A549 (cell line): ENCODE measurements at regions not wholly inside any gene's neighbourhood (a gene's known extent, or its start where the extent isn't known, plus 50 kb on each side); places are given as distances from the start of the nearest gene placed in this dataset.

Experiments
- ATAC-seq, 2 experiments: fragments of 200-7000 bp in 1 of 2; fragments of >200 bp in 1 of 2; cut with Nextera tagmentation in 1 of 2; cut with Tn5 transposase in 1 of 2; 3 replicates each; pipeline versions ENCODE4 v1.8.0 to v1.9.1; 2018 to 2020; ENCODE audit warnings: mild to moderate bottlenecking in 1 of 2, moderate library complexity in 1 of 2
- CTCF ChIA-PET: fragments of 300-600 bp; sonication (Branson Sonifier 250); formaldehyde crosslinking; extraction: SDS; loops from one replicate; lab custom pipeline; 2021; ENCODE audit warnings: antibody characterized with exemption, inconsistent platforms; lab: Yijun Ruan, JAX
- POLR2A ChIA-PET: fragments of 350-600 bp; formaldehyde crosslinking; extraction: SDS; loops from one replicate; lab custom pipeline; 2021; ENCODE audit warnings: antibody characterized with exemption, inconsistent platforms; lab: Yijun Ruan, JAX
- DNase-seq, 2 experiments: peaks; one replicate each; pipeline versions ENCODE4 v3.0.0 to v3.0.0-alpha.2; 2011 to 2016; ENCODE audit warnings: low read depth in 1 of 2, low spot score in 1 of 2
- FAIRE-seq: peaks from 2 replicates; lab custom pipeline; 2011; peaks lifted over from hg19 to GRCh38; lab: Jason Lieb, UNC
- H3K27ac ChIP-seq, 2 experiments: fragments of >200 bp; sonication (Bioruptor Twin); formaldehyde crosslinking; 3 replicates each; pipeline ENCODE4 v1.5.1; 2016 to 2017
- H3K4me1 ChIP-seq: fragments of >200 bp; sonication (Bioruptor Twin); formaldehyde crosslinking; 3 replicates; pipeline ENCODE4 v1.6.1; 2016
- H3K4me2 ChIP-seq: fragments of >200 bp; sonication (Bioruptor Twin); formaldehyde crosslinking; 3 replicates; pipeline ENCODE4 v1.6.1; 2016
- H3K4me3 ChIP-seq: fragments of >200 bp; sonication (Bioruptor Twin); formaldehyde crosslinking; 3 replicates; pipeline ENCODE4 v1.5.1; 2016
- H3K9me3 ChIP-seq: fragments of >200 bp; sonication (Bioruptor Twin); formaldehyde crosslinking; 3 replicates; pipeline ENCODE4 v1.6.1; 2016
- CBX8 ChIP-seq: fragments of 200-600 bp; sonication (generic); IDR thresholded peaks from 2 replicates; pipeline ENCODE4 v1.6.1; 2016
- CEBPB ChIP-seq, 2 experiments: fragments of >200 bp in 1 of 2; sonication (Bioruptor Twin) in 1 of 2; formaldehyde crosslinking in 1 of 2; IDR thresholded peaks; 2 replicates each; pipeline ENCODE4 v1.6.1; 2012 to 2016
- CHD2 ChIP-seq: fragments of 150-350 bp; IDR thresholded peaks from 2 replicates; pipeline ENCODE4 v1.6.1; 2014; ENCODE audit warnings: low read length; ENCODE audit not compliant: partially characterized antibody
- CTCF ChIP-seq: fragments of >200 bp; sonication (Bioruptor Twin); formaldehyde crosslinking; IDR thresholded peaks from 3 replicates; pipeline ENCODE4 v1.5.1; 2016
- EHF ChIP-seq: fragments of 250-450 bp; sonication (Bioruptor Pico); IDR thresholded peaks from 2 replicates; pipeline ENCODE4 v1.5.0; 2020; ENCODE audit warnings: mild to moderate bottlenecking
- EHMT2 ChIP-seq: fragments of 200-600 bp; sonication (generic); IDR thresholded peaks from 2 replicates; pipeline ENCODE4 v1.6.1; 2016; ENCODE audit warnings: antibody characterized with exemption, low read depth, mild to moderate bottlenecking, moderate library complexity
- ESRRA ChIP-seq: fragments of 150-350 bp; IDR thresholded peaks from 2 replicates; pipeline ENCODE4 v1.6.1; 2014; ENCODE audit warnings: mild to moderate bottlenecking, low read length, borderline replicate concordance
- HDAC2 ChIP-seq: fragments of 200-600 bp; sonication (generic); IDR thresholded peaks from 2 replicates; pipeline ENCODE4 v1.6.1; 2016
- HOXA7 ChIP-seq: fragments of 250-450 bp; sonication (Bioruptor Pico); IDR thresholded peaks from 2 replicates; pipeline ENCODE4 v1.5.0; 2020; ENCODE audit warnings: mild to moderate bottlenecking, moderate library complexity
- HOXB5 ChIP-seq: fragments of 250-450 bp; sonication (Bioruptor Pico); IDR thresholded peaks from 2 replicates; pipeline ENCODE4 v1.5.0; 2020; ENCODE audit warnings: mild to moderate bottlenecking, moderate library complexity
- KDM1A ChIP-seq: fragments of 200-600 bp; sonication (generic); IDR thresholded peaks from 2 replicates; pipeline ENCODE4 v1.6.1; 2016; ENCODE audit warnings: low read depth, mild to moderate bottlenecking
- KDM5A ChIP-seq: fragments of 200-600 bp; sonication (generic); IDR thresholded peaks from 2 replicates; pipeline ENCODE4 v1.6.1; 2016; ENCODE audit warnings: antibody characterized with exemption, mild to moderate bottlenecking
- MAFK ChIP-seq: fragments of 450-650 bp; IDR thresholded peaks from 2 replicates; pipeline ENCODE4 v1.6.1; 2014; ENCODE audit not compliant: partially characterized antibody
- NR3C1 ChIP-seq: fragments of >200 bp; sonication (Bioruptor Twin); formaldehyde crosslinking; IDR thresholded peaks from 3 replicates; pipeline ENCODE4 v1.6.1; 2017
- POLR2A ChIP-seq: IDR thresholded peaks from 2 replicates; pipeline ENCODE4 v1.6.1; 2012; ENCODE audit warnings: mild to moderate bottlenecking, low read length
- POLR2AphosphoS2 ChIP-seq: conservative IDR thresholded peaks from 2 replicates; pipeline ENCODE4 v1.6.1; 2012; ENCODE audit warnings: low read length, improper control_type of control experiment, inconsistent platforms
- RAD21 ChIP-seq, 2 experiments: fragments of >200 bp in 1 of 2; sonication (Bioruptor Twin) in 1 of 2; formaldehyde crosslinking in 1 of 2; IDR thresholded peaks in 1 of 2; conservative IDR thresholded peaks in 1 of 2; 2 replicates in 1 of 2; 3 replicates in 1 of 2; pipeline ENCODE4 v1.6.1; 2012 to 2018; ENCODE audit warnings: inconsistent platforms in 1 of 2
- RCOR1 ChIP-seq: fragments of 150-350 bp; IDR thresholded peaks from 2 replicates; pipeline ENCODE4 v1.6.1; 2014; ENCODE audit warnings: antibody characterized with exemption, low read length, low read depth
- RNF2 ChIP-seq: fragments of 200-600 bp; sonication (generic); IDR thresholded peaks from 2 replicates; pipeline ENCODE4 v1.6.1; 2016; ENCODE audit warnings: low read depth, mild to moderate bottlenecking, antibody characterized with exemption, moderate library complexity, borderline replicate concordance
- SMC3 ChIP-seq: fragments of >200 bp; sonication (Bioruptor Twin); formaldehyde crosslinking; IDR thresholded peaks from 3 replicates; pipeline ENCODE4 v1.6.1; 2018; ENCODE audit warnings: inconsistent platforms
- SREBF2 ChIP-seq: fragments of 450-650 bp; IDR thresholded peaks from 2 replicates; pipeline ENCODE4 v1.6.1; 2014; ENCODE audit warnings: mild to moderate bottlenecking, moderate library complexity
- TFCP2L1 ChIP-seq: fragments of 250-450 bp; sonication (Bioruptor Pico); IDR thresholded peaks from 2 replicates; pipeline ENCODE4 v1.5.0; 2021; ENCODE audit warnings: mild to moderate bottlenecking
- USF2 ChIP-seq: fragments of 450-650 bp; IDR thresholded peaks from 2 replicates; pipeline ENCODE4 v1.6.1; 2014; ENCODE audit warnings: antibody characterized with exemption
- WGBS: methylation state at CpG from one replicate; pipeline ENCODE4 v1.1.6; 2017; ENCODE audit errors: missing lambda C conversion rate; 5-methylcytosine and 5-hydroxymethylcytosine counted together
- TF ChIP-seq, protein P1 (sequence below): fragments of >200 bp; sonication (Bioruptor Twin); formaldehyde crosslinking; IDR thresholded peaks from 3 replicates; pipeline ENCODE4 v1.6.1; 2016
- TF ChIP-seq, protein P2 (sequence below): IDR thresholded peaks from 2 replicates; pipeline ENCODE4 v1.6.1; 2012
- TF ChIP-seq, protein P3 (sequence below): fragments of >200 bp; sonication (Bioruptor Twin); formaldehyde crosslinking; IDR thresholded peaks from 2 replicates; pipeline ENCODE4 v1.6.1; 2016

GRCh38 chrX:42673301-42673810 is 104.6 kb downstream of the PPP1R2C start:
- CTCF ChIA-PET: no interaction called here
- Histone ChIP-seq H3K4me1 (no peaks in the 10 kb centered on the region), H3K27ac (no peak overlapping the region), H3K4me2 (no peak overlapping the region), H3K9me3 (no peaks in the 10 kb centered on the region), H3K4me3 (no peak overlapping the region)
- POLR2A ChIA-PET: no interaction called here
- FAIRE-seq: no peak
- TF ChIP-seq, protein P1, sequence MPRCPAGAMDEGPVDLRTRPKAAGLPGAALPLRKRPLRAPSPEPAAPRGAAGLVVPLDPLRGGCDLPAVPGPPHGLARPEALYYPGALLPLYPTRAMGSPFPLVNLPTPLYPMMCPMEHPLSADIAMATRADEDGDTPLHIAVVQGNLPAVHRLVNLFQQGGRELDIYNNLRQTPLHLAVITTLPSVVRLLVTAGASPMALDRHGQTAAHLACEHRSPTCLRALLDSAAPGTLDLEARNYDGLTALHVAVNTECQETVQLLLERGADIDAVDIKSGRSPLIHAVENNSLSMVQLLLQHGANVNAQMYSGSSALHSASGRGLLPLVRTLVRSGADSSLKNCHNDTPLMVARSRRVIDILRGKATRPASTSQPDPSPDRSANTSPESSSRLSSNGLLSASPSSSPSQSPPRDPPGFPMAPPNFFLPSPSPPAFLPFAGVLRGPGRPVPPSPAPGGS: no peak
- TF ChIP-seq, protein P2, sequence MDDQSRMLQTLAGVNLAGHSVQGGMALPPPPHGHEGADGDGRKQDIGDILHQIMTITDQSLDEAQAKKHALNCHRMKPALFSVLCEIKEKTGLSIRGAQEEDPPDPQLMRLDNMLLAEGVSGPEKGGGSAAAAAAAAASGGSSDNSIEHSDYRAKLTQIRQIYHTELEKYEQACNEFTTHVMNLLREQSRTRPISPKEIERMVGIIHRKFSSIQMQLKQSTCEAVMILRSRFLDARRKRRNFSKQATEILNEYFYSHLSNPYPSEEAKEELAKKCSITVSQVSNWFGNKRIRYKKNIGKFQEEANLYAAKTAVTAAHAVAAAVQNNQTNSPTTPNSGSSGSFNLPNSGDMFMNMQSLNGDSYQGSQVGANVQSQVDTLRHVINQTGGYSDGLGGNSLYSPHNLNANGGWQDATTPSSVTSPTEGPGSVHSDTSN: no peak
- TF ChIP-seq ESRRA (no peak), EHMT2 (no peak), RAD21 (conservative IDR thresholded peaks at IDR 0.05 in 1 of 2, IDR thresholded peaks at IDR 0.05 in 1 of 2) (no peak), NR3C1 (no peak), HOXB5 (CRISPR knock-in tag) (no peak), CEBPB (IDR thresholded peaks at IDR 0.05) (no peak), KDM1A (no peak), USF2 (no peak), POLR2AphosphoS2 (no peak), CHD2 (no peak), RNF2 (no peak)
- no peak for ATAC-seq
- DNase-seq: no peak

- no peak for TF ChIP-seq HDAC2
- TF ChIP-seq MAFK: no peak
- TF ChIP-seq CEBPB (IDR thresholded peaks at IDR 0.05): no peak
- no peak for TF ChIP-seq CTCF
- no peak for TF ChIP-seq RNF2
- no peak for TF ChIP-seq POLR2A
- TF ChIP-seq, protein P1: no peak
- no peak for TF ChIP-seq CBX8
- TF ChIP-seq, protein P3, sequence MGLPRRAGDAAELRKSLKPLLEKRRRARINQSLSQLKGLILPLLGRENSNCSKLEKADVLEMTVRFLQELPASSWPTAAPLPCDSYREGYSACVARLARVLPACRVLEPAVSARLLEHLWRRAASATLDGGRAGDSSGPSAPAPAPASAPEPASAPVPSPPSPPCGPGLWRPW: no peak
- TF ChIP-seq HOXA7 (CRISPR knock-in tag): no peak
- no peak for TF ChIP-seq SMC3
- TF ChIP-seq EHF (CRISPR knock-in tag): no peak
- no peak for TF ChIP-seq USF2
- no peak for TF ChIP-seq SREBF2
- TF ChIP-seq RCOR1: no peak
- no peak for TF ChIP-seq KDM5A
- TF ChIP-seq TFCP2L1 (CRISPR knock-in tag): no peak
- no peaks in the 10 kb centered on the region for H3K9me3 ChIP-seq
- no peak overlapping the region for H3K4me3 ChIP-seq
- ChIA-PET CTCF (no interaction called here), POLR2A (no interaction called here)
- H3K4me2 ChIP-seq: no peak overlapping the region
- no peaks in the 10 kb centered on the region for H3K4me1 ChIP-seq
- no peak overlapping the region for H3K27ac ChIP-seq
- DNase-seq (no peak), FAIRE-seq (no peak), ATAC-seq (no peak)
- WGBS: 11% methylated on average over 3 of the region's 3 CpGs
Observed at GRCh38 chrX:42664680-42665079, 113.3 kb downstream of the PPP1R2C start.
